Fibroblast of upper back skin (primary cell): ENCODE measurements at regions not wholly inside any gene's neighbourhood (a gene's known extent, or its start where the extent isn't known, plus 50 kb on each side); places are given as distances from the start of the nearest gene placed in this dataset.
"Not testable (repeated sequence)": the region's sequence is repeated elsewhere in the genome, so short reads cannot be mapped to it uniquely, and the experiment has no call there.

Source experiments
- DNase-seq: peaks from one replicate; pipeline ENCODE4 v3.0.0-alpha.2; 2013

GRCh38 chr11:38115381-38115780 is 1517.3 kb upstream of the RAG2 start:
- DNase-seq: not testable (repeated sequence)

GRCh38 chr11:38100836-38101462 is 1502.9 kb upstream of the RAG2 start:
- no peak for DNase-seq

GRCh38 chr11:38095268-38095667 is 1497.2 kb upstream of the RAG2 start:
- no peak for DNase-seq

- DNase-seq: peak; percentile 50
These were observed 1491.7 kb upstream of the RAG2 start for GRCh38 chr11:38089726-38090125.

GRCh38 chr11:38060920-38061319 is 1462.9 kb upstream of the RAG2 start:
- no peak for DNase-seq

GRCh38 chr11:38060136-38060535 is 1462.1 kb upstream of the RAG2 start:
- no peak for DNase-seq

- DNase-seq: no peak
These were observed 1448.6 kb upstream of the RAG2 start for GRCh38 chr11:38046571-38047135.

GRCh38 chr11:38043060-38043459 is 1445.0 kb upstream of the RAG2 start:
- DNase-seq: no peak

- DNase-seq: no peak
These were observed 1440.7 kb upstream of the RAG2 start for GRCh38 chr11:38038777-38039176.

GRCh38 chr11:38019072-38019775 is 1421.2 kb upstream of the RAG2 start:
- DNase-seq: no peak

- DNase-seq: peak; percentile 83
These were observed 1416.4 kb upstream of the RAG2 start for GRCh38 chr11:38014405-38014804.

- DNase-seq: no peak
These were observed 1415.1 kb upstream of the RAG2 start for GRCh38 chr11:38013157-38013556.

GRCh38 chr11:38011496-38011895 is 1413.5 kb upstream of the RAG2 start:
- no peak for DNase-seq

- no peak for DNase-seq
These were observed 1411.9 kb upstream of the RAG2 start for GRCh38 chr11:38009932-38010331.

- no peak for DNase-seq
These were observed 1408.4 kb upstream of the RAG2 start for GRCh38 chr11:38006466-38006865.

- peak; percentile 51 for DNase-seq
These were observed 1407.6 kb upstream of the RAG2 start for GRCh38 chr11:38005597-38005996.

- no peak for DNase-seq
These were observed 1401.1 kb upstream of the RAG2 start for GRCh38 chr11:37999171-37999570.

GRCh38 chr11:37995886-37996285 is 1397.8 kb upstream of the RAG2 start:
- no peak for DNase-seq

- DNase-seq: no peak
These were observed 1390.0 kb upstream of the RAG2 start for GRCh38 chr11:37988031-37988430.

GRCh38 chr11:37984991-37985390 is 1387.0 kb upstream of the RAG2 start:
- no peak for DNase-seq

- no peak for DNase-seq
These were observed 1380.6 kb upstream of the RAG2 start for GRCh38 chr11:37978647-37979046.

GRCh38 chr11:37973941-37974340 is 1375.9 kb upstream of the RAG2 start:
- peak; percentile 9 for DNase-seq

- no peak for DNase-seq
These were observed 1374.7 kb upstream of the RAG2 start for GRCh38 chr11:37972691-37973090.

- not testable (repeated sequence) for DNase-seq
These were observed 1371.3 kb upstream of the RAG2 start for GRCh38 chr11:37969336-37969735.
